ENCODE measurements at regions not wholly inside any gene's neighbourhood (a gene's known extent, or its start where the extent isn't known, plus 50 kb on each side); places are given as distances from the start of the nearest gene placed in this dataset.

DNA sequence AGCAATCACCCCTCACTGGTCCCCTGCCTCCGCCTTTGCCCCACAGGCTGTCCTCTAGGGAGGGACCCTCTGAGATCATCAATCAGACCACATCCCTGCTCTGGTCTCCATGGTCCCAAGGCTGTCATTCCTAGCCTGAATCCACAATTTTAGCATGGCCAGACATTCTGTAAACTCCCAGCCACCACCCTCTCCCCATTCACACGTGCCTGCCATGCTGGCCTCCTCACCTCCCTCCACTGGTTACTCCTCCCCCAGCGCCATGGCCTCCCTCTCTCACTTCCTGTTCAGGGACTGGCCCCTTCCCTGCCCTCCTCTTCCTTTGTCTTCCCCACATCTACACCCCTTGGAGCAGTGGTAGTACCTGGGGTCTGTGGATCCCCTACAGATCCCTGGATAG lies 150.7 kb upstream of the MLN start:
- no peak for DNase-seq
- H4K91ac ChIP-seq (ENCODE audit: insufficient read length, low read depth, low read length) = no peak overlapping the region
- no CpG with 5 or more reads among the region's 3 CpGs for WGBS (ENCODE audit: extremely low coverage, insufficient read length, low lambda C conversion rate)

More for the DNA sequence above, 150.7 kb upstream of the MLN start:
- Histone ChIP-seq H3T11ph (ENCODE audit: low read length) (no peak overlapping the region), H4K5ac (ENCODE audit: insufficient read length, low read depth, low read length) (no peak overlapping the region), H2BK15ac (ENCODE audit: low read depth, low read length) (no peak overlapping the region), H2BK120ac (ENCODE audit: low read depth, low read length, poor library complexity, severe bottlenecking) (no peak overlapping the region), H3K4me1 (ENCODE audit: insufficient read depth, low read length) (peaks cover 5% of the 10 kb centered on the region; the same call in 1 of the 2 replicates), H3K4me2 (ENCODE audit: insufficient read depth, insufficient read length, low read length) (no peak overlapping the region), H4K20me1 (ENCODE audit: control insufficient read depth, insufficient read depth, insufficient read length) (no peaks in the 10 kb centered on the region), H3K23me2 (ENCODE audit: insufficient read length, low read depth, low read length, poor library complexity, severe bottlenecking) (no peaks in the 10 kb centered on the region), H2BK12ac (ENCODE audit: insufficient read length, low read depth, low read length) (no peak overlapping the region), H3K23ac (ENCODE audit: insufficient read length, low read depth, low read length) (no peak overlapping the region), H3K79me1 (ENCODE audit: insufficient read depth, low read depth, low read length, poor library complexity, severe bottlenecking) (no peaks in the 10 kb centered on the region), H3K4ac (ENCODE audit: low read depth, low read length) (no peak overlapping the region), H3K79me2 (ENCODE audit: insufficient read depth, low read length) (no peaks in the 10 kb centered on the region), H3K27me3 (ENCODE audit: insufficient read depth, low read length) (no peaks in the 10 kb centered on the region; the same call in 1 of the 2 replicates), H3K14ac (ENCODE audit: insufficient read depth, low read length) (no peak overlapping the region; the same call in 1 of the 2 replicates), H3K9ac (ENCODE audit: extremely low read depth, insufficient read length, low read length) (no peak overlapping the region), H2BK5ac (ENCODE audit: insufficient read length, low read length) (no peak overlapping the region), H3K18ac (ENCODE audit: insufficient read length, low read depth, low read length) (no peak overlapping the region), H3K56ac (ENCODE audit: insufficient read length, low read depth, low read length) (no peak overlapping the region), H2AFZ (ENCODE audit: low read length) (no peak overlapping the region), H3K27ac (ENCODE audit: insufficient read length, low read depth, low read length) (no peak overlapping the region), H3K9me3 (ENCODE audit: control insufficient read depth, low read depth, low read length) (no peaks in the 10 kb centered on the region), H2AK5ac (ENCODE audit: insufficient read length, low read length) (no peak overlapping the region), H4K8ac (replicated peaks; ENCODE audit: insufficient read length, low read depth, low read length) (no peak overlapping the region), H2BK20ac (ENCODE audit: low read depth, low read length, poor library complexity, severe bottlenecking) (no peak overlapping the region)
- Mint-ChIP-seq H3K27ac (no peak overlapping the region), H3K4me3 (no peak overlapping the region), H3K27me3 (ENCODE audit: low read depth) (peaks cover 2% of the 10 kb centered on the region), H3K4me1 (peaks cover 44 to 49% of the 10 kb centered on the region in 2 experiments), H3K9me3 (no peaks in the 10 kb centered on the region), H3K36me3 (ENCODE audit: insufficient read depth in 1 of 3, low read depth in 3 of 3) (no peaks in the 10 kb centered on the region)
- TF ChIP-seq CTCF (conservative IDR thresholded peaks at IDR 0.05) = no peak

Data from H9 (cell line).